GM19438 (cell line): ENCODE measurements at regions not wholly inside any gene's neighbourhood (a gene's known extent, or its start where the extent isn't known, plus 50 kb on each side); places are given as distances from the start of the nearest gene placed in this dataset.

Experiments
- ATAC-seq: cut with Tn5 transposase; IDR thresholded peaks from one replicate; pipeline ENCODE4 v1.9.1; 2021; ENCODE audit warnings: low read depth; ENCODE audit not compliant: unreplicated experiment

DNA sequence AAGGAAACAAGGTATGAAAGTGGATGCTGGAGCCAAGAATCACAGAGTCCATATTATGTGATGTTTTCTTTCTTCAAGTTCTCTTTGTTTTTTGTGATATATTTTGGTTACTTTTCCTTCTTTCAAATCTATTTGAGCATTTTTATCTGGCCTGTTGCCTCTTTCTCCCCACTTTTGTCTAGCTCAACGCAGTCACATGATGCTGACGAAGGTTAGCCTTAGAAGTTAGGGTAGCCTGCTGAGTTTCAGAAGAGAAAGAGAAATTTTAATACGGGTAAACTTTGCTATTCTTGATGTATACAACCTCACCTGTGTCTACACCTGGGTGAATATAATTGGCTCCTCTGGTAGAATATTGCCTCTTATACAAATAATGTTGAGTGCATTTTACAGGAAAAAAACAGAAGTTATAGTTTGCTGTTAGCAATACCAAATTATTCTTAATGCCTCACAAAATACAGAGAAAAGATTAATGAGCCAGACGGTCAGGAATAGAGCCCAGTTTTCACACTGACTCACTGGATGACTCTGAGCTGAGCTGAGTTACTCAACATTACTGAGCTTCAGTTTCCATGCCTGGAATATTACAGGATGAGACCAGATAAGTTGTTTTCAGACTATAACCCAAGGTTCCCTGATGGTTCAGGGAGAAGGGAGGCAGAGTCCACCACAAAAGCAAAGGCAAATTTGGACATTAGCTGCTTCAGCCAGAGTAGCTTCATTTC is 161.6 kb upstream of the BDNF start:
- no peak for ATAC-seq

DNA sequence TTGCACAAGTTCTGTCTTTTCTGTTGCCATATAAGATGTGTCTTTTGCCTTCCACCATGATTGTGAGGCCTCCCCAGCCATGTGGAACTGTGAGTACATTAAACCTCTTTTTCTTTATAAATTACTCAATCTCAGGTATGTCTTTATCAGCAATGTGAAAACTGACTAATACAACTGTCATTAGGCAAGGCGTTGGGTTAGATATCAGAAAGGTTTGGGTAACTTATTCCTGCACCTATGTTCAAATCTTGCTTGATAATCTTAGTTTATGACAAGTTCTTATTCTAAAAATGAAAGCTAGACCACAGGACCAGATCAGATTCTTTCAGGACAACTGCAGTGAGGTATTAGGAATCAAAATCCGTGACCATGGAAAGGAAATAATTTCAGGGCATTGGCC is 160.6 kb upstream of the BDNF start:
- ATAC-seq, result no peak

DNA sequence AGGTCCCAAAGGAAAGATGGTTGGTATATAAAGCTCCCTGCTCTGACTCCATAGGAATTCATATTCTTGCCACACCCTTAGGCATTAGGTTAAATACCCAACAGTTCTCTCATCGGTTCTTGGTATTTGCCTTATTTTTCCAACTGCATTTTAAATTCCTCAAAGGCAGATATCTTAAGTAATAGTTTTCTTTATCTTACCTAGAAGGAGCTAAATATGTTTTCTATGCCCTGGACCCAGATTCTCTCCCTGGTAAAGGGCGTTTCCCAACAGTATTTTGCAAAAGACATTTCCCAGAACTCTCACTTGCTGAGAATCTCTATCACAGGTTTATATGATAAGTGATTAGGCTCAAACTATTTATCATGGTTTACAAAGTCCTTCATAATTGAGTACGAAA is 158.6 kb upstream of the BDNF start:
- no peak for ATAC-seq

DNA sequence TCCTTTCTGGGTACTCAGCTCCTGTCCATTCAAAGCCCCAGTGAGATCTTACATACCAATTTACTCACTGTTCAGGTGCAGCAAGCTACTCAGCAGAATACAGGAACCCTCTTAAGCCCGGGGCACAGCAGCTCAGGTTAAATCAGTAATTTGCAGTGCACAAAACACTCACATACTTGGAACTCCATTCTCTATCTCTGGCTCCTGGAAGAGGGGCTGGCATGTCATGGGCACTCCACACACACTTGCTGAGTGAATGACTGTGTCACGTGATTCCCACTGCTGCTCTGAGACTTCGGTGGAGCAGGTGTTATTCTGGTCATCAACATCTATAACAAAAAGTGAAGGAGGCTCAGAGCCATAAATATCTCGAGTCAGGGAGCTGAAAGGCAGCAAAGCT is 157.3 kb upstream of the BDNF start:
- ATAC-seq, result no peak

DNA sequence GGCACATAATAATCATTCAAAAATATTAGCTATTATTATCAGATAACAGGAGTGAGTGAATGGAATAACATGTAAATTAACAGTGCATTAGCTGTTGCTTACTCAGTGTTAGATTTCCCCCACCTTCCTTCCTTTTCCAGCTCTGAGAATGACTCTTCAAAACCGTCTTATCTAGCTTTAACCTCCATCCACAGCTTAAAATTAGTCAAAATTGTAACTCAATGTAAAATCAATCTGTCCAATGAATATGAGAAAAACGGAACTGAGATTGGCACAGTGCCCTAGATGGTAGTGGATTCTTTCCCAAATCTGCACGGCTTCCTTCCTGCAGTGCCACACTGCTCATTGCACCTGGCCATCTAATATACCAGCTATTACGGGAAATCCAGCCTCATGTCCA is 156.8 kb upstream of the BDNF start:
- no peak for ATAC-seq

DNA sequence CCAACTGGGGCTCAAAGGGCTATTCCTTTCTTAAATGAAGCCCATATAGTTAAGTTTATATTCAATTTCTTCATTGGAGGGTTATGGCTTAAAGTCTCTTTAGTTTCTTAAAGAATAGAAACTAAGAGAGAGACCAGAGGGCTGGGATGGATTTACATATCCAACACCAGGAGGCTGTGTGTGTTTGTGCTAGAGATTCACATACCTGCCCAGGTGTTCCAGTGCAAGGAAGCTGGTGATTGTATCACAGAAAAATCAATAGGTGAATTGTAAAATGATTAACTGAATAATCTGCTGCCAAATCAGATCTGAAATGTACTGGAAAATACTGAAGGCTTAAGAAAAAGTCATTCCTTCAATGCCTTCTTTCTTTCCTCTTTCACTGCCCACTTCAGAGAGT is 148.2 kb upstream of the BDNF start:
- no peak for ATAC-seq

DNA sequence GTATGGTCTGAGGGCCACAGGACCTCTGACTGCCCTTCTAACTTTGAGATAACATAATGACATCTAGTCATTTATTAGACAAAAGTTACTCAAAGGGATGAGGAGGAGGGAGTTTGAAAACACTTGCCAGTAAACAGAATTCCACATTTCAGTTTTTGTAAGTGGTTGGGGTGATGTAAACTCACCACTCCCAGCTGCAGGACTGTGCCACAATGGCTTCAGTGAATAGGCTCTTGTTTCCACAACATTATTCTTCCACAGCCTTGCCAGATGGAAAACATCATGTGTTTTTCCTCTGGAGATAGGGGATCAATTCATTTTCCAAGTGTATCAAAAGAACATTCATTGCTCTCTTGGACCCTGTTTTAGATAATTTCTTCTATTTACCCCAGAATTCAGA is 147.2 kb upstream of the BDNF start:
- no peak for ATAC-seq

DNA sequence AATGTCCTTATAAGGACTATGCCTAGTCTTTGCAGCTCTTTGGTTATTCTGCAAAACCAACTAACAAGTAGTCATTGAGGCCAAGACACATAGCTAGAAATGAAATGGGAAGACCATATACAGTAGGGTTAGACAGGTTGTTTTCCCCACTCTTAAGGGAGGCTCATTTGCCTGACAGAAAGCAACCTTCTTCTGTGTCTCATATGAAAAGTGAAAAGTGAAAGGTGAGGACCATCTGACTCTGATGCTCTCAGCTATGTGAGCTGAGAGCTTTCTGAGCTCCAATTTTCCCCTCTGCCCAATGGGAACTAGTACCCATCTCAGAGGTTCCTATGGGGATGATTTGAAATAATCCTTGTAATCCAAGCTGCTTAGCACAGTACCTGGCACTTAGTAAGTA is 142.0 kb upstream of the BDNF start:
- no peak for ATAC-seq

DNA sequence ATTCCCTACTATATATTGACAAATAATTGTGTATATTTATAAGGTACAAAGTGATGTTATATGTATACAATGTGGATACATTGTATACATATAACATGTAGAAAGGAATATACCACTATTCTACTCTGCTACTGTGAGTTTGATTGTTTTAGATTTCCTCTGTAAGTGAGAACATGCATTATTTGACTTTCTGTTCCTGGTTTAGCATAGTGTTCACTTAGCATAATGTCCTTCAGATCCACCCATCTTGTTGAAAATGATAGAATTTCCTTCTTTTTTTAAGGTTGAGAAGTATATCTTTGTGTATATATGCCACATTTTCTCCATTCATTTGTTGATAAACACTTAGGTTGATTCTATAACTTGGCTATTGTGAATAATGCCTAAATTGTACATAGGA is 140.8 kb upstream of the BDNF start:
- no peak for ATAC-seq

DNA sequence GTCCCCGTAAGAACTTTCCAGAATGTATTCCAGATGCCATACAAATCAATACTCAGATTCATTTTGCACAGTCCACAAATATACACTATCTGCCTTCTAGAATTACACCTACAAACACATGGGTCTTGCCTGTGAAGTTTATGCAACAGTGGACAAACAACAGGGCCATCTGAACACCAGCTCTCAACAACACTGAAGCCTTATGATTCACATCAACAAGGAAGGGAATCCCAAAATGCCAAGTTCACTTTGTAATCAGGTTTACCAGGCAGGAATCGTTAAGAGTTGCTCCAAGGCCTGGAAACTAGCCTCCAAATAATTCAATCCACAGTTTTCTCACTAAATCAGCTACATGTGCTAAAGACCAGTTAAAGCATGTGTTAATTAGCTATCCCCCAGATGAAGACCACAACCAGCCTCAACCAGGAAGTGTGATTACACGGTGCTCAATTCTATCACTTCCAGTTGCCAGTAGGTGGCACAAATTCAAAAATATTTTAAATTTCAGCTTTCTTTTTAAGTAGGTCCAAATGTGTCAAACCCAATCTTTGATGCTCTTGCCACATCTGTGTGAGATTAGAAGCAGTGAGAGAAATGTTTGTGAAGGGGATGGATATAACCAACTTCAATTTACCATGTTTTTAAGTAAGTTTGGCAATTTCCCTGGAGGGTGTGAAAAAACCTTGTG is 139.1 kb upstream of the BDNF start:
- ATAC-seq, result no peak

DNA sequence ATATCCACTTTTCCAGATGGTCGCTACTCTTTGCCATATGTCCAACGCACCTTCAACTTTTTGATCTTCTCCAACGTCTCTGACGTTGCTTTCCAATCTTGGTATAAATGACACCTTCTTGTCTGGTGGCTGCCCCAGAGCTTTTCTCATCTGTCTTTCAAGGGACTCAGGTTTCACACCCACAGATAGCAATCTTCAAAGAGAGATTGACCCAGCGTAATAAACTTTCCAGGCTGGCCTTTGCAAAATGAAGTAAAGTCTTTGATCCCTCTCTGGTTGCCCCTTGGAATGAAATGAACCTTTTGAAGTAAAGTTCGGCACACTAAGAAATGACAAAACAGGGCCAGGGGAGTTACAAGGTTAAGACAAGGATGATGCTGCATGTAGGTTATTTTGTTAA is 138.4 kb upstream of the BDNF start:
- ATAC-seq, result no peak

DNA sequence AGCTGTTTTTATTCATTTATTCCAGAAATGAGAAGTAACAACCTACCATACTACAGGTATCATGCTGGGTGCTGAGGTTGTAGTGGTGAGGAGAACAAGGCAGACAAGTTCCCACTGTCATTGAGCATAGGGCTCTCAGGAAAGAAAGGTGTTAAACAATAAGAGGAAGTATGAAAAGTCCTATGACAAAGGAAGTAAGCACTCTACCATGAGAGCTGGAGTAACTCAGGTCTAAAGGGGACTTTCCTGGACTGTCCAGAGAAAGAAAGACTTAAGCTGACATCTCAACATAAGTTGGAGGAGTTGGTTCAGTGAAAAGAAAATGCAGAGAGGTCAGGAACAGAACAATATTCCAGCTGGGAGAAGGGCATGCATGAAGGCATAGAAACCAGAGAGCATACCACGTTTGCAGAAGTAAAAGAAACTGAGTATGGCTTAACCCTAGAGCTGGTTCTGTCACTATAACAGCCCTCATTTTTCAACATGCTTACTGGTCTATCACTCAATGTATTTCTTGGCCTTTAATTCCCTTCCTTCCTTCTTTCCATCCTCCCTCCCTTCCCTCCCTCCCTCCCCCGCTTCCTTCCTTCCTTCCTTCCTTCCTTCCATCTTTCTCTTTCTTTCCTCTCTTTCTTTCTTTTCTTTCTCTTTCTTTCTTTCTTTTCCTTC is 137.8 kb upstream of the BDNF start:
- ATAC-seq, result peak; percentile 85

DNA sequence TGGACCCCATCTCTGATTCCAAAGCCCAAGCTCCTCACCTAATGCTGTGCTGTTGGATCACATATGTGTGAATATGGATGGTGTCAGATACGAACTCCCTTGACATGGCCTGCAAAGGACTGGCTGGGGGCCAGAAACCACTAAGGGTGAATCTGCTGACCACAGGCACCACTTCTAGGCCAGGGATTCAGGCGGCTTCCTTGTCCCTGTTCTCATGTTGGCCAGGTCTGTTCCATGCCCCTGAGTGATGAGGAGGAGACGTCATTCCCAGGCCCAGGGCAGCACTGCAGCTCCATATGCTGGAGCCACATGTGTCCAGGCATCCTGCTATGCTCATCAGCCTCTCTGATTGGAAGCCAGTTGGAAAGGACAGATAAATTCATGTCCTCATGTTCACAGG is 130.0 kb upstream of the BDNF start:
- no peak for ATAC-seq

DNA sequence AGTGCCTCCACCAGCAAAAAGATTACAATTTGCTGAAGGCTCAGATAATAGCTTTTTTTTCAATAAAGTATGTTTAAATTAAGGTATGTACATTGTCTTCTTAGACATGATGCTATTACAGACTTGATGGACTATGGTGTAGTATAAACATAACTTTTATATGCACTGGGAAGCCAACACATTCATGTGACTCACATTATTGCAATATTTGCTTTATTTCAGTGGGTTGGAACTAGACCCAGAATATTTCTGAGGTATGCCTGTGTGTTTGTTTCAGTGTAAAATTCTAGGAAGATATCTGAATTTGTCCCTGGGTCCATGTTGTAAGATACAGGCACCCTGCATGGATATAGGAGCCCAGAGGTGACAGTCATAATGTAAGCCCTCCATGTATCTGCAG is 120.0 kb upstream of the BDNF start:
- ATAC-seq, result no peak

DNA sequence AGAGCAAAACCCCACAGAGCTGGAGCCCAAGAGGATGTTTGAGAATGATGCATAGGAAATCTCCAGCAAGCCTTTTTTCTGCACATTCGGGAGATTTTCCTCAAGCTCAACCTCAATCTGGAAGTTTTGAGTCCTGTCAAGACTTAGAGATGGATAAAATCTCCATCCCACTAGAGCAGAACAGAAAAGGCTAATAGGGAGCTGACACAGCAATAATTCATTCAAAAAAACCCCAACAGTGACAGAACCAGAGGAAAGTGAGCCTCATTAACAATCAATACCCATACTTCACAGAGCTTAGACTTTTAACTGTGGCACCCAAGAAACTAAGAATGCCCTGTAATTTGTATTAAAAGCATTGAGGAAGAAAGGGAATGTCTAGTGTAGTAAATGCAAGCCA is 115.9 kb upstream of the BDNF start:
- no peak for ATAC-seq

DNA sequence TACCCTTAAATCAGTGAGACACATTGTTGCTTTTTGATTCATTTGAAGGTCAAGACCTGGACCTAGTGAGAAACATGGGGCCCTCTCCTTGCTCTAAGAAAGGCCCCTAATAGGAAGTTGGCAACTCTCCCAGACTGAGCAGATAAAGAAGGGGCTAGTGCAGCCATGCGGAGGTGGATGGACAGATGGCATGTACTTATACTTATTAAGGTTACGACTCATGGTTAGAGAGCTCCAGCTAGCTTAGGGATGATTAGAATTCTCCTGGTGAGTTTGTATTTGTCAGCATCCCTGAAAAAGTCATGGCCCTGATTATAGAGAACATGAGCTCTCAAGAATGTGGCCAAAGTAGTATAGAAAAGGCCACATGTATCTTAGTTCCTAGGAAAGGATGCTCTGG is 112.1 kb upstream of the BDNF start:
- no peak for ATAC-seq

DNA sequence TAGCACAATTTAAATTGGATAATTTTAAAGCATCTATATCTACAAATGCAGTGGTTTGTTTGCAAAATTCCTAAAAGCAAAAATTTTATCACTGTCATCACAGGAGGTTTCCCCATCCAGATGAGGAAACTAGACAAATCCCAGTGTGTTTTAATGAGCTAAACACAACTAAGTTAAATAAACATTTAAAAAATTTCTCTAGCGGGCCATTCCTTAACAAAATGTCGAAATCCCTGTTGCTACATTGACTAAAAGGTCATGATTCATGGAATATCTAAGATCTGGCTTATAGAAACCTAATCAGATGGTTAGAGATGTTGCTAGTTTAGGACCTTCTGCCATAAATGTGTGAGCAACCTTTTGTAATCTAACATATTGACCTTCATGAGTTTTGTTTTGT is 107.3 kb upstream of the BDNF start:
- ATAC-seq, result no peak

DNA sequence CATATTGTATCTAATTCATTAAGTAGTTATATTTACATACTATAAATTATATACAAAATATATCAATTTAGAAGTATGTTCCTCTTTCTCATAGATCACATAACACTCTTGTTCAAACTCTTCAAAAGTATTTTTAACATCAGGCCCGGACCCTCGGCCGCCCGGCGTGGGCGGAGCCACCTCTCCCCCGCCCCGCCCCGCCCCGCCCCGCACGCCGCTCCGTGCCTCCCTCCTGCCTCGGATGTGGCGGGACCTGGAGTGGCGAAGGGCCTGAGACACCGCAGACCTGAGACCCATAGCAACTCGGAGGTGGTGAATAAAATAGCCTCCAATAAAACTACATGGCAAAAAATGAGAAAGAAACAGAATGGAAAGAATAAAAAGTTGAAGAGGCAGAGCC is 105.9 kb upstream of the BDNF start:
- no peak for ATAC-seq

DNA sequence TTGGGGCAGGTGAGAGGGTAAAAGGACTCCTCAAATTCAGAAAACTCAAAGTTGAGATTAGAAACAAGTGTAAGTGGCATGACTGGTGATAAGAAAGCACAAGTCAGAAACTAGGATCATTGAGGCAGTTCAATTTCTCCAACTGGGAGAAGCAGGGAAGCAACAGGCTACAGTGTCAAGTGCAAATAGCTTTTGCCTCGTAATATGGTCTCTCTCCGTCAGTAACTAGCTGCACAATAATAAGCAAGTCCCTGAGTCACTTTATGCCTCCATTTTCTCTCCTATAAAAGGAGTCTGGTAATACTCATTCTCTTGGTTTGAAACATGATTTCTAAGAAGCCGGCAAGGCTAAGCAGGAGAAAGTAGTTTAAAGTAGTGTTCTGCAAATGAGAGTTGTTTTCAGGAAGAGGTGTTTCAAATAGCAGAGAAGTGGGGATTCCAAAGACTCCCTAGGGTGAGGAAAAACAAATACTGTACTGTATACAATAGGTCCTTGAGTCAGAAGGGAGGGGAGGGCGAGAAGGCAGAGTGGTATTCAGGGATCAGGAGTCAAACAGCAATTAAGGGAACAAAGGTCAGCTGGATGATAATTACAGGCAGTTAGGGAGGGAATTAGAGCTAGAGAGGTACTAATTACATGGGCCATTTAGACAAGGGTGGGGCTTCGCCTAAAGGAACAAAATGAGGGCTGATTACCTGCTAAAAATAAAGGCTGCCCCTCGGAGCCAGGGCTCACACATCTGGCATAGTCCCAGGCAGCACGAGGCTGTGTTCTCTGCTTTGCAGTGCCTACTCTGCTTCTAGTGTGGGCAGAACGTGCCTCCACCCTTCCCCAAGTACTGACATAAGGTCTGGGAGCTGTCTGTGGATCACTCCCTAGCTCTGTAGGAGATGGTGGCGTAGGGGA is 96.0 kb upstream of the BDNF start:
- ATAC-seq, result no peak

DNA sequence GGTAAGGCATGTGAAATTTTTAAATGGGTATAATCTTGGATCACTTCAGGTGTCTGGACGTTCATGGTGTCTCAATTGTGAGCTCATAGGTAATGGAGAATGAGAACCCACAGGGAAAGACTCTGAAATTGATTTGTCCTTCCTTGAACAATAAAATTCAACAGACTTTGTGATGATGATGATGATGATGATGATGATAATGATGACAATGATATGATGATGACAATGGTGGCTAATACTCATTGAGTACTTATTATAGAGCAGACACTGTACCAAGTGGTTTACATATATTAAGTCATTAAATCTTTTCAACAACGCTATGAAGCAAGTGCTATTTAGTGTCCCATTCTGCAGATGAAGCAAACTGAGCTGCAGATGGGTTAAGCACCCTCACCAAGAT is 86.6 kb upstream of the BDNF start:
- ATAC-seq, result no peak

DNA sequence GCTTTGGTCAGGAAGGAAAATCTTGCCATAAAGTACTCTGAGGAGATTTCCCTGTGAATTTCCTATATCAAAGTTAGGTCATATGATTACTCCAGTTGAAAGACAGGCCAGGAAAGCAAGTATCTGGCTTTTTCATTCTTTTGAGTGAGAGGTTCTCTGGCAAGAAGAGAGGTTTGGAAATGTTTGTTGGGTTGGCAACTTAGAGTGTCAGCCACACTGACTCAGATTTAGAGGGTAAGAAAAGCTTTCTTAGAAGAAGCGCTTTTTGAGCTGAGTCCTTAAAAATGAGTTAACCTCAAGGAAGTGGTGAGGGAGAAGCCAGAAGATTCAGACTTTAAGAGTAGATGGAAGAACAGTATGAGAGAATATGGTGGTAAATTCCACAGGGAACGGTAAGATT is 86.1 kb upstream of the BDNF start:
- ATAC-seq, result no peak
